LNCAP (cell line): ENCODE measurements at regions not wholly inside any gene's neighbourhood (a gene's known extent, or its start where the extent isn't known, plus 50 kb on each side); places are given as distances from the start of the nearest gene placed in this dataset.

Experiments
- TF ChIP-seq, protein P1 (sequence below): fragments of 450-650 bp; IDR thresholded peaks from 2 replicates; pipeline ENCODE4 v1.5.1; 2017; ENCODE audit warnings: mild to moderate bottlenecking

DNA sequence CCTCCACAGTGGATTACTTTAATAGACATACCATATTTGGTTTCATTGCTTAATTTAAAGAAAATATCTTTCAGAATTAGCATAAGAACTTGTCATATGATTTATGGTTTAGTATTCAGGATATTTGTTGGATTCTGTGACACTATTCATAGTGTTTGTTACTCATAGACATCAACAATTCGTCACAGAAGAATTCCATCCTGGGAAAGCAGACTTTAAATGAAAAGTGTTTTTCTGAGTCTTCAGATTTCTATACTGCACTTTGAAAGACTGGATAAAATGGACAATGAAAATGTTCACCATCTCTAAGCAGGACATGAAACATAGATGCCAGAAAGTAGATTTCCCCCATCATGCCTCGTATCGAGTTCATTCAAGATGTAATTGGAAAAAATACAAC lies 435.6 kb upstream of the ONECUT1 start:
- TF ChIP-seq, protein P1, sequence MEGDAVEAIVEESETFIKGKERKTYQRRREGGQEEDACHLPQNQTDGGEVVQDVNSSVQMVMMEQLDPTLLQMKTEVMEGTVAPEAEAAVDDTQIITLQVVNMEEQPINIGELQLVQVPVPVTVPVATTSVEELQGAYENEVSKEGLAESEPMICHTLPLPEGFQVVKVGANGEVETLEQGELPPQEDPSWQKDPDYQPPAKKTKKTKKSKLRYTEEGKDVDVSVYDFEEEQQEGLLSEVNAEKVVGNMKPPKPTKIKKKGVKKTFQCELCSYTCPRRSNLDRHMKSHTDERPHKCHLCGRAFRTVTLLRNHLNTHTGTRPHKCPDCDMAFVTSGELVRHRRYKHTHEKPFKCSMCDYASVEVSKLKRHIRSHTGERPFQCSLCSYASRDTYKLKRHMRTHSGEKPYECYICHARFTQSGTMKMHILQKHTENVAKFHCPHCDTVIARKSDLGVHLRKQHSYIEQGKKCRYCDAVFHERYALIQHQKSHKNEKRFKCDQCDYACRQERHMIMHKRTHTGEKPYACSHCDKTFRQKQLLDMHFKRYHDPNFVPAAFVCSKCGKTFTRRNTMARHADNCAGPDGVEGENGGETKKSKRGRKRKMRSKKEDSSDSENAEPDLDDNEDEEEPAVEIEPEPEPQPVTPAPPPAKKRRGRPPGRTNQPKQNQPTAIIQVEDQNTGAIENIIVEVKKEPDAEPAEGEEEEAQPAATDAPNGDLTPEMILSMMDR: no peak

- TF ChIP-seq, protein P1: no peak
Measured at GRCh38 chr15:53224371-53224770, 434.2 kb upstream of the ONECUT1 start.

DNA sequence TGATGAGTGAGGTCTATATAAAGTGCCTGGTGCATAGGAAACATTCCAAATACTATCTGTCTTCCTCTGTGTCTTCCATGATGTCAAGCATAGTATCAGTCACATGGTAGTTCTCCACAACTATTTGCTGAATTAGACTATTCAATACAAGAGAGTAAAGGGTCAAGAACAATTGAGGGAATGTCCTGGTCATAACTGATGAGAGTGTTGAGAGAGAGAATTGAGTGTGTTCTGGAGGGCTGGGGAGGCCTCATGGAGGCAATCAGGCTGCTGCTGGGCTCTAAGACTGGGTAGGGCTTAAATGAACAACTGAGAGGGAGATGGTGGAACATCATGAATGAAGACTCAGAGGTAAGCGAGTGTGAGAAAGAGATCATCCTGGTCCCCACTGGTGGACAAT lies 433.7 kb upstream of the ONECUT1 start:
- TF ChIP-seq, protein P1: no peak

GRCh38 chr15:53218666-53219580 lies 428.8 kb upstream of the ONECUT1 start:
- TF ChIP-seq, protein P1: no peak

GRCh38 chr15:53216036-53216435 lies 425.9 kb upstream of the ONECUT1 start:
- TF ChIP-seq, protein P1: no peak

DNA sequence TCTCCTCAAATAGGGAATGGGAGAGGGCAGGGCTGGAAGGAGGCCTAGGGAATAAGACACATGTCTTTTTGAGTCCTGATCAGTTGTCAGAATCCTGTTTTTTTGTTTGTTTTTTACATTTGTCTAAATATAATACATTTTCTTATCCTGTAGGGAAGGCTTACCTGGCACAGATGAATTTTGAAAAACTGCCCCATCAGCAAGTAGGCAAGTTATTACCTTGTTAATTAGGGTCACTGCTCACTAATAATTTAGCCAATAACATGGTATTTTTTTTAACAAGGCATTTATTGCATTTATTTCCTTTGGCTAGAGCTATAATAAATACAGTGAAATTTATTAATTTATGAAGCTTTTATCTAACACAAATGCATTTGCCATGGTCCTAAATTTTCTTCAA lies 423.2 kb upstream of the ONECUT1 start:
- TF ChIP-seq, protein P1: no peak

DNA sequence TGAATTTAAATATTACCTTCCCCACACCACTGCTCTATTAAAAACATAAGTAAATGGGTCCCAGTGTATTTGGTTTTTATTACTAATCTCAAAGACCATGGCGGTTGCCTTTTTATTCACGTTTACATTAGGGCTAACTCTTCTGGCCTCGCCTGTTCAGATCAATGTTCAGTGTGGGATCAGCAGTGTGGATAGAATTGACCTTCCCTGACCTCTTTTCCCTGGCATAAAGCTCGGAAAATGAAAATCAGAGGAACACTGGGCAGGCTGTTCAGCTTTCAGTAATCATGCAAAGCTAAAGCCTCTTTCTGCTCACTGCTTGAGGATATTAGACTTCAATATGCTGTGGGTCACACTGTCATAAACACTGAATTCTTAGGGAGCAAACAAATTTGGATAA lies 422.6 kb upstream of the ONECUT1 start:
- TF ChIP-seq, protein P1: no peak

DNA sequence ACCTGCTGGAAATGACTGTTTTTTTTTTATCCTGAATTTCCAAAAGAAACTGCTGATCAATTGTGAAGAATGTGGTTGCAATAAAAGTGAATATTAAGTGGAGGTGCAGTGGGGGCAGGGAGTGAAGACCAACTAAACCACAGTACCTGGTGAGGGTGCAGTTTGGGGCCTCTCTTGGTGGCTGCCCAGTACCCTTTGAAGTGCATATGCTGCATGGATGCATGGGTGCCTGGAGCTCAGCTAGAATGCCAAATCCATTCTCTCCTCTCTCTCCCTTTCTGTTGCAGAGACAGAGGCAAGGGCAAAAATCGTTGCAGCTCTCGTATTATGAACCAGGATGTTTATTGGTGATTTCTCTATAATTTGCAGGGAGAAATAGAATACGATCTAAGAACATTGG lies 420.5 kb upstream of the ONECUT1 start:
- TF ChIP-seq, protein P1: no peak
